GM18951 (cell line): ENCODE measurements at regions not wholly inside any gene's neighbourhood (a gene's known extent, or its start where the extent isn't known, plus 50 kb on each side); places are given as distances from the start of the nearest gene placed in this dataset.
"Not testable (repeated sequence)": the region's sequence is repeated elsewhere in the genome, so short reads cannot be mapped to it uniquely, and the experiment has no call there.

Source experiments
- POLR2A ChIP-seq: IDR thresholded peaks from 4 replicates; pipeline ENCODE4 v1.6.1; 2011; ENCODE audit warnings: mild to moderate bottlenecking; ENCODE audit not compliant: insufficient read length, insufficient read depth; ENCODE audit errors: extremely low read depth
- in situ Hi-C: fragments of 300-500 bp; cut with MboI; formaldehyde crosslinking; loops from one replicate; pipeline ENCODE4 v1.12.0; 2022; ENCODE audit warnings: low sequenced_read_pairs, mixed read lengths, inconsistent platforms; ENCODE audit not compliant: unreplicated experiment

- TF ChIP-seq POLR2A, result no peak
- in situ Hi-C loops, result no loop called here
These were observed 296.9 kb upstream of the TBL1XR1 start for GRCh38 chr3:177494216-177494615.

GRCh38 chr3:177495566-177495965, 298.3 kb upstream of the TBL1XR1 start:
- in situ Hi-C loops, result no loop called here
- TF ChIP-seq POLR2A, result no peak

- in situ Hi-C loops, result no loop called here
- TF ChIP-seq POLR2A, result no peak
These were observed 301.0 kb upstream of the TBL1XR1 start for GRCh38 chr3:177498037-177498857.

- in situ Hi-C loops, result not testable (repeated sequence)
These were observed 301.8 kb upstream of the TBL1XR1 start for GRCh38 chr3:177499039-177499438.

- in situ Hi-C loops, result no loop called here
- no peak for TF ChIP-seq POLR2A
These were observed 302.6 kb upstream of the TBL1XR1 start for GRCh38 chr3:177499779-177500423.

GRCh38 chr3:177510693-177511216, 313.5 kb upstream of the TBL1XR1 start:
- in situ Hi-C loops, result no loop called here
- no peak for TF ChIP-seq POLR2A

GRCh38 chr3:177512945-177513814, 315.9 kb upstream of the TBL1XR1 start:
- in situ Hi-C loops, result no loop called here
- no peak for TF ChIP-seq POLR2A

GRCh38 chr3:177513815-177514610, 316.7 kb upstream of the TBL1XR1 start:
- in situ Hi-C loops, result no loop called here
- TF ChIP-seq POLR2A, result no peak

- in situ Hi-C loops, result no loop called here
- TF ChIP-seq POLR2A, result no peak
These were observed 317.6 kb upstream of the TBL1XR1 start for GRCh38 chr3:177514611-177515499.

- in situ Hi-C loops, result no loop called here
- TF ChIP-seq POLR2A, result no peak
These were observed 318.5 kb upstream of the TBL1XR1 start for GRCh38 chr3:177515786-177516157.

GRCh38 chr3:177516158-177517011, 319.1 kb upstream of the TBL1XR1 start:
- TF ChIP-seq POLR2A, result no peak
- in situ Hi-C loops, result no loop called here
